ENCODE measurements at regions not wholly inside any gene's neighbourhood (a gene's known extent, or its start where the extent isn't known, plus 50 kb on each side); places are given as distances from the start of the nearest gene placed in this dataset.

DNA sequence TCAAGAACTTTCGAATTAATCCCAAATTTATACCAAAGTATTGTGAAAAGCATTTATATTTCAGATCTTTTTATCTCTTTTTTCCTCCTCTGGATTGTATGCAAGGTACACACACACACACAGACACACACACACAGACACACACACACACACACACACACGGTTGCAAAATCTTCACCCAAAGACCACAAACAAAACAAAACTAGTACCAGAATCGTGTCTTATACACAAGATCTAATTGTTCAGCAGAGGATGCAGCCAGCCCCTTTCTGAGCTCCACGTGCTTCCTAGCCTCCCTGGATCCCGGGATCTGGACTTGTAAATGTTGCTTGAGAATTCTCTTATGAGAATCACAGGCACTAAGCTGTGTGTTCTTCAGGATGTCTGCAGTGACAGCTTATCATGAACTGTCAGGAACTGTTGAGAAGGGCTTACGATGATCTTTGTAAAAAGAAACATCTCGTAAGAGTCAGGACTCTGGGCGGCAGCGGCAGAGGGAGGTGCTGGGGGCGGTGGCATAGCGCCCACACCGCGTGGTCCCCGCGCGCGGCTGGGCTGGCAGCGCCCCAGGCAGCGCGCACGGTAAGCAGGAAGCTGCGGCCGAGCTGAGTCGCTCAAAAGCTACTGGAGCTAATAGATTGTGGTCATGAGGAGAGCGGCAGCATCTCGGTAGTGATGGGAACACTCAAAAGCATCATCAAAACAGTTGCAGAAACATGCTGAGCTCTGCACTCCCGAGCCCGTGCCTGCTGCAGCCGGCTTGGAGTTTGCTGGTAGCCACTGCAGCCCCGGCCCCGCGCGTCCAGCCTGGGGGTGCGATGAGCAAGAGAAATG, 277.6 kb downstream of the GATA3 start:
- no peak overlapping the region for H3K4me3 ChIP-seq (ENCODE audit: low read depth, low read length)
- TF ChIP-seq CTCF (IDR thresholded peaks at IDR 0.05; ENCODE audit: low read depth, low read length, missing control alignments): no peak
- DNase-seq (ENCODE audit: low read depth): no peak

- no peak overlapping the region for H3K4me3 ChIP-seq (ENCODE audit: low read depth, low read length)
- TF ChIP-seq CTCF (IDR thresholded peaks at IDR 0.05; ENCODE audit: low read depth, low read length, missing control alignments): no peak
- DNase-seq (ENCODE audit: low read depth): no peak
Measured at GRCh38 chr10:8332730-8333111, 278.2 kb downstream of the GATA3 start.

DNA sequence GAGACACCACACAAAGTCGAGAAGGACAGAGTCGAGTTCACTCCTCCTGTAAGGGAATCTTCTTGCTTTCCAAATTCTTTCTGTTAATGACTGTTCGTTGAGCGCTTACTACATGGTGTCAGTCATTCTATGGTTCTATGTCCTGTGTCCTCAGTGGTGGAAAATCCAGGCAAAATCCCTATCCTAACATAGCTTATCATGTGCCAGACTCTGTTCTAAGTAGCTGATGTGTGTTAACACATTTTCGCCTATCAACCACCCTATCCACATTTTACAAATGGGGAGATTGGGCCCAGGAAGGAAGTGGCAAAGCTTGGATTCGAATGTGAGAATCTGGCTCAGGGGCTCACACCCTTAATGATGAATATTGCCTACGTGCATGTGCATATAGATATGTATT, 280.1 kb downstream of the GATA3 start:
- TF ChIP-seq CTCF (IDR thresholded peaks at IDR 0.05; ENCODE audit: low read depth, low read length, missing control alignments): no peak
- H3K4me3 ChIP-seq (ENCODE audit: low read depth, low read length): no peak overlapping the region
- DNase-seq (ENCODE audit: low read depth): no peak

- no peak for DNase-seq (ENCODE audit: low read depth)
- no peak for TF ChIP-seq CTCF (IDR thresholded peaks at IDR 0.05; ENCODE audit: low read depth, low read length, missing control alignments)
- no peak overlapping the region for H3K4me3 ChIP-seq (ENCODE audit: low read depth, low read length)
Measured at GRCh38 chr10:8336629-8337331, 282.3 kb downstream of the GATA3 start.

GRCh38 chr10:8337332-8337651, 282.8 kb downstream of the GATA3 start:
- no peak for DNase-seq (ENCODE audit: low read depth)
- H3K4me3 ChIP-seq (ENCODE audit: low read depth, low read length): no peak overlapping the region
- no peak for TF ChIP-seq CTCF (IDR thresholded peaks at IDR 0.05; ENCODE audit: low read depth, low read length, missing control alignments)

DNA sequence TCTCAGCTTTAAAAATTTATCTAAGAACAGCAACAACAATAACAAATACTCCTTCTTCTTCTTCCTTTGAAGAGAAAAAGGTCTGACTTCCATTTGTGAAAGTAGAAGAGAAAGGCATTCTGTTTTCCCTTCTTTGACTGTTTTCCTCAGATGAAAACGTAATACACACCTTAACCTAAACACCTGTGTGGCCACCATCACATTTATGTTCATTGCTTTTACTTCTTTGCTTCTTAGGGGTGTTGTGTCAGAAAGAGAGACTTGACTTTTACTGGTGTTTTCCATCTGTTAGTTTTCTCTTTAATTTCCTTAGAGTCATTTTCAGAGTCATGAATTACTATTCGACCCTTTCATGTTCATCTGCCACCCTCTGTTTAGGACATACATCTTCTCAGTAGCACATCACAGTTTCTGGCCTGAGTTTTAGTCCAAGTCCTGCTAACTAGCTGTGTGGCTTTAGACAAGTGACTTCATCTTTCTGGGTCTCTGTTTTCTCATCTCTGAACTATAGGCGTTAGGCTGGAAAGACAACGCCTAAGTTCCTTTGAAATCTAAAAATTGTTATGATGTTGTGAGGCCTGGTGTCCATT, 283.8 kb downstream of the GATA3 start:
- DNase-seq (ENCODE audit: low read depth): no peak
- TF ChIP-seq CTCF (IDR thresholded peaks at IDR 0.05; ENCODE audit: low read depth, low read length, missing control alignments): no peak

More for the DNA sequence above, 283.8 kb downstream of the GATA3 start:
- H3K4me3 ChIP-seq (ENCODE audit: low read depth, low read length): no peak overlapping the region
